A673 (cell line): ENCODE measurements at regions not wholly inside any gene's neighbourhood (a gene's known extent, or its start where the extent isn't known, plus 50 kb on each side); places are given as distances from the start of the nearest gene placed in this dataset.

Source experiments
- BruUV-seq: library from RNA; stranded (reverse); fragments of 400-500 nt; replicated peaks from 2 replicates; lab custom pipeline; 2021; lab: Mats Ljungman, UMichigan
- CTCF ChIA-PET: fragments of 300-600 bp; sonication (Branson Sonifier 250); formaldehyde crosslinking; loops from one replicate; lab custom pipeline; 2022; ENCODE audit warnings: antibody characterized with exemption; lab: Charles Lee
- POLR2A ChIA-PET: fragments of 300-600 bp; sonication (Branson Sonifier 250); formaldehyde crosslinking; loops from one replicate; lab custom pipeline; 2022; ENCODE audit warnings: antibody characterized with exemption; ENCODE audit not compliant: low non-redundant PET; lab: Charles Lee
- DNase-seq: peaks from one replicate; pipeline ENCODE4 v3.0.0-alpha.2; 2015; ENCODE audit warnings: low spot score
- H3K27ac ChIP-seq: fragments of 200-600 bp; sonication (generic); 2 replicates; pipeline ENCODE4 v1.5.1; 2016; ENCODE audit warnings: mixed run types, low read depth, mild to moderate bottlenecking, mixed read lengths, antibody characterized with exemption, low read length; ENCODE audit not compliant: poor library complexity, severe bottlenecking
- H3K27me3 ChIP-seq: fragments of 200-600 bp; sonication (generic); replicated peaks from 2 replicates; pipeline ENCODE4 v1.6.1; 2017; ENCODE audit warnings: mixed run types, low read depth, mild to moderate bottlenecking, mixed read lengths, antibody characterized with exemption, low read length; ENCODE audit not compliant: insufficient read depth, poor library complexity
- H3K36me3 ChIP-seq: fragments of 200-600 bp; sonication (generic); 2 replicates; pipeline ENCODE4 v1.6.1; 2016; ENCODE audit warnings: mixed run types, mild to moderate bottlenecking, mixed read lengths, antibody characterized with exemption, low read length; ENCODE audit not compliant: insufficient read depth, poor library complexity, severe bottlenecking
- H3K4me1 ChIP-seq: fragments of 200-600 bp; sonication (generic); 2 replicates; pipeline ENCODE4 v1.6.1; 2017; ENCODE audit warnings: mixed run types, mild to moderate bottlenecking, mixed read lengths, antibody characterized with exemption, low read length; ENCODE audit not compliant: insufficient read depth, poor library complexity, severe bottlenecking
- H3K4me3 ChIP-seq: fragments of 200-600 bp; sonication (generic); 2 replicates; pipeline ENCODE4 v1.5.1; 2016; ENCODE audit warnings: low read depth, mixed run types, mild to moderate bottlenecking, mixed read lengths, low read length; ENCODE audit not compliant: poor library complexity, severe bottlenecking
- H3K9me3 ChIP-seq: fragments of 200-600 bp; sonication (generic); 2 replicates; pipeline ENCODE4 v1.6.1; 2016; ENCODE audit warnings: mixed run types, low read depth, mild to moderate bottlenecking, mixed read lengths, antibody characterized with exemption, low read length; ENCODE audit not compliant: poor library complexity, severe bottlenecking
- CTCF ChIP-seq: fragments of 300-800, 200-600 bp; sonication (generic); conservative IDR thresholded peaks from 2 replicates; pipeline ENCODE4 v1.5.1; 2017; ENCODE audit warnings: low read depth, mild to moderate bottlenecking, antibody characterized with exemption, low read length, moderate library complexity, mixed read lengths
- EZH2 ChIP-seq: fragments of 200-600 bp; sonication (generic); IDR thresholded peaks from 2 replicates; pipeline ENCODE4 v1.6.1; 2017; ENCODE audit warnings: borderline replicate concordance, low read depth, mild to moderate bottlenecking, mixed read lengths, antibody characterized with exemption, low read length; ENCODE audit not compliant: poor library complexity, severe bottlenecking
- intact Hi-C: fragments of 100-400 bp; cut with micrococcal nuclease; formaldehyde crosslinking; loops from one replicate; pipeline ENCODE4 v1.10.0; 2022; ENCODE audit not compliant: unreplicated experiment

DNA sequence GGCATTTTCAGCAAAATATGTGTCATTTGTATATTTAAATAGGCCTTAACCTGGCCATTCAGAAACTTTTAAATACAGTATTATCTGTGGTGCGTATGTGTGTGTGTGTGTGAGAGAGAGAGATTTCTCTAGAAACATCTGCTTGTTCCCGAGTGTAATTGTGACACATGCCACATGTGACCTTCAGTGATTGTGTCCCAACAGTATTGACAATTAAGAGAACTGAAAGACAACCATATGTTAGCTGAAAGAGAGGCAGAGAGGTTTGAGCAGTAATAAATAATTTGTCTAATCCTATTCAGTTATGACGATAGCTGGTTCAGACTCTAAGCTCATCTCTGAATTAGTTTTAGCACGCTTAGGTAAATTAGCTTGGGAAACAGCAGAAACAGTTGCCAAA is 1503.1 kb downstream of the PCDH9 start:
- Histone ChIP-seq H3K36me3 (no peaks in the 10 kb centered on the region), H3K4me3 (no peak overlapping the region), H3K27ac (no peak overlapping the region), H3K9me3 (no peaks in the 10 kb centered on the region), H3K27me3 (no peaks in the 10 kb centered on the region), H3K4me1 (no peaks in the 10 kb centered on the region)
- ChIA-PET CTCF (no interaction called here), POLR2A (no interaction called here)
- BruUV-seq = no TSS peak
- TF ChIP-seq EZH2 = no peak
- intact Hi-C loops = no loop called here
- DNase-seq = no peak

- POLR2A ChIA-PET = no interaction called here
Observed at GRCh38 chr13:65725006-65725405, 1505.1 kb downstream of the PCDH9 start.

GRCh38 chr13:65724226-65724625 is 1505.9 kb downstream of the PCDH9 start:
- Histone ChIP-seq H3K4me1 (no peaks in the 10 kb centered on the region), H3K27ac (no peak overlapping the region), H3K4me3 (no peak overlapping the region), H3K36me3 (no peaks in the 10 kb centered on the region), H3K27me3 (no peaks in the 10 kb centered on the region), H3K9me3 (no peaks in the 10 kb centered on the region)
- TF ChIP-seq CTCF (no peak), EZH2 (no peak)
- DNase-seq = no peak
- ChIA-PET POLR2A (no interaction called here), CTCF (no interaction called here)
- intact Hi-C loops = no loop called here
- no TSS peak for BruUV-seq

More at GRCh38 chr13:65725006-65725405, 1505.1 kb downstream of the PCDH9 start:
- CTCF ChIA-PET = no interaction called here
- no peaks in the 10 kb centered on the region for H3K4me1 ChIP-seq
- intact Hi-C loops = no loop called here
- BruUV-seq = no TSS peak
- no peak for DNase-seq
- H3K9me3 ChIP-seq = no peaks in the 10 kb centered on the region
- TF ChIP-seq EZH2 (no peak), CTCF (no peak)
- no peak overlapping the region for H3K27ac ChIP-seq
- H3K36me3 ChIP-seq = no peaks in the 10 kb centered on the region
- H3K4me3 ChIP-seq = no peak overlapping the region
- H3K27me3 ChIP-seq = no peaks in the 10 kb centered on the region

- H3K27ac ChIP-seq = no peak overlapping the region
- no peak for DNase-seq
- CTCF ChIA-PET = no interaction called here
- H3K4me3 ChIP-seq = no peak overlapping the region
- no peaks in the 10 kb centered on the region for H3K9me3 ChIP-seq
- TF ChIP-seq EZH2 (no peak), CTCF (no peak)
- no TSS peak for BruUV-seq
- no peaks in the 10 kb centered on the region for H3K27me3 ChIP-seq
- POLR2A ChIA-PET = no interaction called here
- intact Hi-C loops = no loop called here
- H3K36me3 ChIP-seq = no peaks in the 10 kb centered on the region
- no peaks in the 10 kb centered on the region for H3K4me1 ChIP-seq
Observed at GRCh38 chr13:65722506-65722905, 1507.6 kb downstream of the PCDH9 start.
